Activated CD4-positive, alpha-beta T cell treated with anti-CD3 and anti-CD28 coated beads, Interleukin-2, amount 50 U/mL, for 4 hours (primary cell): ENCODE measurements at regions not wholly inside any gene's neighbourhood (a gene's known extent, or its start where the extent isn't known, plus 50 kb on each side); places are given as distances from the start of the nearest gene placed in this dataset.

Experiments used
- DNase-seq, 2 experiments: peaks; one replicate each; pipeline ENCODE4 v3.0.0-alpha.2; 2020

DNA sequence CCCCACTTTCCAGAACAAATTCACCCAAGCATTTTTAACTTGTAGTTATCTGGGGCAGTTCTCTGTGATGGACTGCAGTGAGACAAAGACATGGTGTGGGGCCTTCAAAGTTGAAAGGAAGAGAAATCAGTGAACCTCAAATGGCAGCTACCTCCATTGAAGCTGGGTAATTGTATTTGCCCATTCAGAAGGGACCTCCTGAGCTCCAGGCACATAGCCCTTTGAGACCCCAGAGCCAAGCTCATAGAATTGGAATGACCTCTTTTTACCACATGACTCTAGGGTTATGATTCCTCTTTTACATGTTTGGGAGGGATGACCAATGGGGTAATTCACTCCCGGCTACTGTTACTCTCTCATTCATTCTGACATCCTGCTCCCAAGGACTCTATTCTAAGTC lies 368.4 kb upstream of the ITGA1 start:
- no peak for DNase-seq

DNA sequence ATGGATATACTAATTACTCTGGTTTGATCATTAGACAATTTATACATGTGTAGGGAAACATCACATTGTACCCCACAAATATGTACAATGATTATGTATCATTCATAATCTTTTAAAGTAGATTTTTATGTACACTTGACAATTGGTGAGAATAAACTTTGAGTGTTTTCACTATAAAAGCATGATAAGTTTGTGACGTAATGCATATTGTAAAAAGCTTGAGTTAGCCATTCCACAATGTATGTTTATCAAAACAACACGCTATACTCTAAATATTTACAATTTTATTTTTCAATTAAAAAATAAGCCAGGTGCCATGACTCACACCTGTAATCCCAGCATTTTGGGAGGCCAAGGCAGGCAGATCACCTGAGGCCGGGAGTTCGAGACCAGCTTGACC lies 360.1 kb upstream of the ITGA1 start:
- no peak for DNase-seq

DNA sequence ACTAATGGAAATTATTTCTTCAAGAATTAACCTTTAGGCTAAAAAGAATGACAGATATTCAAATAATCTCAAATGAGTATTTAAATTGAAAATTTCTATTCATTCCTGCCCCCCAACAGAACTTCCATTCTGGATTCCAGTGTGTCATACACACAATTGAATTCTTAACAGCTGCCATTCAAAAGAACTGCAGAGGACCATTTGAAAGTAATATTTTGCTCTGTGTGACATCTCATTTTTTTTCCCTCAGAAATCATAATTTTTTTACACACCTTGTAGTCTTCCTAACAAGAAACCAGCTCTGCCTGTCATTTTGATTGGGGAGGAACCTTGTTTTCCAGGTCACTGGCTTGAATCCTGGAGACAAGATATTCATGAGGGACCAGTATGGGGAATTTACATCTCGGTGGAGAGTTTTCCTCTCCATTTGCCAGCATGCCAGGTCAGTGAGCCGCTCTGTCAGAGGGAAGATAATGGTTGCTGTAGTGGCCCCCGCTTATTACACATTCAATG lies 358.7 kb upstream of the ITGA1 start:
- DNase-seq = no peak

DNA sequence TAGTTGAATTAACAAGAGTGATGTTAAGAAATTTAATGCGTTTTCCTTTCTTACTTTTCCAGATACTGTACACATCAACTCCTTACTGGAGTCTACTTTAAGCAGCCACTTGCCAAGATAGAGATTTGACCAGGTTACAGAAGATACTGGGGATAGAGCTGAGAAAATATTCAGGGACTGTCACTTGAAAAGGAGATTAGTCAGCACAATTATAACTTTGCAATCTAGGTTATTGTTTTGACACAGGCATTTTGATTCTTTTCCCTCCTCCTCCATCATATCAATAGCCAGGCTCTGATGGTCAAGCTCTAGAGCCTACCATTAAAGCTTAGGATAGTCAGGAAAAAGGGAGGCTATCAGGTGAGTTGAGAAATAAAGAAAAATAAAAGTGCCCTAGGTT lies 345.9 kb upstream of the ITGA1 start:
- no peak for DNase-seq

DNA sequence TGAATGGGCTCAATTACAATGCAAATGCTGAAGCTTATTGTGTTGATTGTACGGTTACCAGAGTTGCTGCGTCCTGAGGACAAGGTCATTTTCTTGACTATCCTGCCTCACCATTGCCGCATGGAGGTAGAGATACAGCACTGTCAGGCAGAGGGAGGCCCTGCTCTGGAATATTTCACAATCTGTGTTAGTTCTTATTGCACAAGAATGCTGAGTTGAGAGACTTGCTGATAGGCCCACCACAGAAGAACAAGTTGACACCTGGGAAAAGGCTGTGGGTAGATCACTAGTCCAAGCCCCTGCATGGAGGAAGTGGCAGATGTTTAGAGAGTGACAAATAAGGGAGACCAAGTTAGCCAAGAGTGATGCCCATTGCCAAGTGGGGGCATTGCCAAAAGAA lies 344.5 kb upstream of the ITGA1 start:
- DNase-seq = no peak

DNA sequence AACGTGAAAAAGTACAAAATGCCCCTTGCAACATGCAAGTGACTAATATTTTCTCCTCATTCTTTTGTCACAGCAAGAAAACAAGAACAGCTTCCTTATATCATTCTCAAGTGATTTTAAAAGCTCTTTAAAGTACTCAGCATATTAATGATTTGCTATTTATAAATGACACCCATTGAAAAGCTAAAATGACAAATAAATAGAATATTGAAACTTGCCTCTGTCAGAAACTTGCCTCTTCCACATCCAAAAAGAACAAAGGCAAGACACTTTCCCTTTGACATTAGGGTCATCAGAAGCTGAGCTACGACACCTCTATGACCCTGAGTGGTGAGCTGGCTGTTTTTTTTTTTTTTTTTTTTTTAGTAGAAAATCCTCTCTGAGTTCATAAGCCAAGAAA lies 339.6 kb upstream of the ITGA1 start:
- no peak for DNase-seq

DNA sequence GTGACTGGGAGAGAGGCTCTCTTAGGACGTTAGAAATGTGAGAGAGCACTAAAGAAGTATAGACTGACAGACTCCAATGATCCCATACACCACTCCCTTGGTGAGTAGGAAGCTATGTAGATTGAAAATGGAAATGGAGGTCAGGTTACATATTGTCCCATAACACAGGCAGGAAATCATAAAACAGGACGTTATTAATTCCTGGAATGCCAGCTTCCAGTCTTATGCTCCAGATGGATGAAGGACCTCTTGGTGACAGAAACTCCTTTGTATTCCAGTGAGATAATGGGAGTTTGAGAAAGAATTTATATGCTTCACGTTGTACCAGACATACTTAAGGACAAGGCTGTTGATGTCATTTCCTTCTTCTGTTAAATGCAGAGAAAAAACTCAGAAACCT lies 338.2 kb upstream of the ITGA1 start:
- no peak for DNase-seq

DNA sequence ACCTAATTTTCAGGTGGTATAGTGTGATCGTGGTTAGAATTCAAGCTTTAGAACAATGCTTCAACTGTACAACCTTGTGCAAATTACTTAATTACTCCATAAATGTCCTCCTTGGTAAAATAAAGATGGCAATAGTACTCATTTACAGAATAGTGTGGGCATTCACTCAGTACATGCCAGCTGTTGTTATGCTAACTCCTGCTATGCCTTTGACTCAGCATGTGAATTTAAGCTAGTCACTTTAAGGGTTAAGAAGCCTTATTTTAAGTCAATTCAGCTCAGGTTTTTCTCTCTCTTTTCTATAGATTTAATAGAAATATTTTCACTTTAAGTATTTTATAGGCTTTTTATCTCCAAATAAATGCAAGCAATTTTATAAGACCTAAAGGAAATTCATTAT lies 335.6 kb upstream of the ITGA1 start:
- no peak for DNase-seq

DNA sequence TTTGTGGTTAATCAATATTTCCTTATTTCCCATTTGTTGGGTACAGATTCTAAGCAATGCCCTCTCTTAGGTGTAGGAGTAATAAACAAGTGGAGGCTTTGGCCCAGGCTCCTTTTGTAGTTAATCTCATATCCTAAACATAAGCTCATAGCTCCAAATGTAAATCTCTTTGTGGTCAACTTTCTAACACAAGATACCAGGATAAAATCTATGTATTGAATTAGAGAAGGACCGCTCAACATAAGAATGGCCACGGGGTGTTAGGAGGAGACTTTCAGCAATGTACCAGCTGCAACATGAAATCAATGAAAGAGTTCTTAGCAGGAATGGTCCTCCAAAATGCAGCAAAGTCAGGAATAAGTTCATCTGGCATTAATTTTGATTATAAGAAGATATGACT lies 334.5 kb upstream of the ITGA1 start:
- DNase-seq = no peak

DNA sequence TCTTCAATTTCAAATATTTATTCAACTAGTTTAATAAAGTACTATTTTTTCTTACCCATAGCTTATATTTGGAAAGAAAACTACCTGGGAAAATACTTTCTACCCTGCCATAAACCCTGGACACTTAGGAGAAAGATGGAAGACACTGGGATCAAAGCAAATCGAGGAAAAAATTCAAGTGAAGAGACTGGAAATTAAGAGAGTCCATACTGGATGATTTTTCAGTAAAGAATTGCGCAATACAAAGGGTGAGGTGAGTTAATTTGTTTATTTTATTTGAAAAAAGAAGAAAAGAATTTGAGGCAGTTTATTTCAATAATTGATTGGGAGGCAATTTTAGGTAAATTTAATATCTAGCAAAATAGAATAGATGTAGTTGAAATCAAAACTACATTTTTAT lies 331.8 kb upstream of the ITGA1 start:
- no peak for DNase-seq

DNA sequence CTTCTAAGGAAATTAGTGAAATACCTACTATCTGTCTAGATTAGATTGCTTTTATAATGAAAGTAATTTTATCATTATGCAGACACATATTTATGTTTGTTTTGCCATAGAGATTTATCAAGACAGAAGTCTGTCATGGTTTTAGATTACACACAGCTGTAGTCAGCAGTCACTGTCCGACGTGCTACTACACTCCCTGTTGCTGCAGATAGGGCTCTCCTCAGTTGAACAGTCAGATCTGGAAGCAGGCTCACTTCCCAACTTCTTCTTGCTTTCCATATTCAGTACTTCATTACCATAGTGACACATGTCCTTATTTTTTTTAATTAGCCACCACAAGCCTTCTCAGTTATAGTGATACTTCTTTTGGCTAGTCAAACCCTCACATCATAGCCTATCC lies 329.9 kb upstream of the ITGA1 start:
- DNase-seq = no peak

DNA sequence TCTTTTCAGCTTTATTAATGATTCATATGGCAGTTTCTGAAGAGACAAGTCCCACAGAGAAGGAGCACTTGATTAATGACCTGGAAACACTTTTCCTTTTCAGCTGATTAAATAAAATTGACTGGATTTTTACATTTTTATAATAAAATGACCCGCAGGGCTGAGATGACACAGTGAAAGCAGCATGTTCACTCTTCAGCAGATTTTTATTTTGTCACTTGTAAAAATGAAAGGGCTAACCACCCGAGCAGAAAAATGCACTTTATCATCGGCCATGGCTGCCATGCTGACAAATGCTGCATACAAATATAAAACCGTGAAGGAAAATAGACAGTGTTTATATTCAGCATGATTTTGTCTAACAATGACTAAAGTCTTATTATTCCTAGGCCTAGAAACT lies 321.6 kb upstream of the ITGA1 start:
- DNase-seq = no peak

DNA sequence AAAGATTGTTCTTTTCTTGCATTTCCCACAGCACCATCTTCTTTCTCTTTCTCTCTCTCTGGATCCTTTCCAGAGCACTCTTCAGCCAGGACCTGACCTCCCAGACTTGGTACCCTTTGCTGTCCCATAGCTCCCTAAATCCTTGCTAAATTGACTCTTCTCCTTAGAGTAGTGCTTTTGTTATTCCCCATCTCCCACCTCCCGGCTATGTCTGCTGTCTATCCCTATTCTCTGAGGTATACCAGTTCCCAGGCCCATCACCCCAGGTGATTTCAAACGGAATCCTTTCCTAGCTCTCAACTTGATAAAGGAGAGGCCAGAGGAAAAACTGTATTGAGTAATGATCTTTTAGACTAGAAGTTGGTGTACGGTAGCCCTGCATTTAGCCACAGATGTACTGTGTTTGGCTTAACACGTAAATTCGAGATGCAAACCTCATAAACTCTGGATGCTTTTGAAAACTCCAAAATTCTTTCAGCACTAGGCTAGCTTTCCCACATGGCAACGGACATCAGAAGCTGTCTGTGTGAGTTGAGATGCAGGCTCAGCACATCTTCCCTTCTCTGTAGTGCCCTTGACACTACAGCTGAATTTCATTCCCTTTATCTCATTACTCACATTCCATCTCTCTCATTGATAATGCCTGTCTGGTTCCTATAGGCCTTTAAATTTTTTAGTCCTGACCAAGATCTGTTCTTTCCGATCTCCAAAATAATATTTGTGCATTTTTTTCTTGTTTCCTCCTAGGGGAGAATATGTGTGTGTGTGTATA lies 320.8 kb upstream of the ITGA1 start:
- no peak for DNase-seq

DNA sequence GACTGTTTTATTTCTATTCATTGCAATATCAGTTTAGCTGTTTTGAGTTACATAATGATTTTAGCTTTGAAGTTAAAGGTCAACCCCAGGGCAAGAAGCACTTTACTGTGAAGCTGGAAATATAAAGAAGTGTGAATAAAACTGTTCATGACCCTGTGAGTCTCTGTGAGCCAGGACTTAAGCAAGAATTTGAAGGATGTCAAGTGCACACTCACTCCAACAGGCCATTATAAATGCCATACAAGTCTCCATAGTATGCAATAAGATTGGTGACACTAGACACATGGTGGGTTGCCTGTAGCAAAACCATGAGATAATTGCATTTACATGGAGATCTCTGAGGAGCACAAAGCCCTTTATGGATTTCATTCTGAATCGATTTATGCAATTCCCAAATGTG lies 318.7 kb upstream of the ITGA1 start:
- no peak for DNase-seq

DNA sequence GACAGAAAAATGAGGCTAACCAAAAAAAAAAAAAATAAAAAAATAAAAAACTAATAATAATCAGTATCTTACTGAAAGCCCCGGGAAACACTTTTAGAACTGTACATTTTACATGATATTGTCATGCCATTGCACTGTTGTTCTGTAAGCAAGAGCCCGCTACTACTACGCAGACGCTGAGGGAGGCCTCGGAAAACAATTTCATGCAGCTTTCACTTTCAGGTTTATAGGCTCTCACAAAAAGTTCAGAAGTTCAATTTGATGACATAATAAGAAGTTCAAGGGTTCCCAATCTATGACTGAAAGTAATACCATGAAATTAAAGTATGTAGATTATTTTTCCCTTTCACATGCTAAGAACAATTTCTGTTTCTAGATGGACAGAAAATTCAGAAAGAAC lies 318.3 kb upstream of the ITGA1 start:
- peak; percentile 0 to 6 for DNase-seq

DNA sequence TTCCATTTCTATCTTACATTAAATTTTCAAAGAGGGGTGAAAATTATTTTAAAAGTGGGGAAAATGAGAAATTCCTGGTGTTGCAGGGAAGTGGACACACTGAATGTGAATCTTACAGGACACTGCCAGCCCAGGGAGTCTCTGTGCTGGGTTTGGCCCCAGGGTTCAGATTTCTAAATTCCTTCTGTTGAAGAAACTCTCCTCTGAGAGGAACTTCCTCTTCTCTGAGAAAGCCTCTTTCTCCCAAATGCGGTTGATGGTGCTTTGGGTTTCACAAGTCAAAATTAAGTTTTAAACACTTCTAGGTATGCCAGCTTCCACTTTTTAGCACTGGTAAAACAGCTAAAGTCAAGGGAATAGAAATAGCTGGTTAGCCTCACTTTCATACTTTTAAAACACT lies 317.9 kb upstream of the ITGA1 start:
- DNase-seq = no peak

DNA sequence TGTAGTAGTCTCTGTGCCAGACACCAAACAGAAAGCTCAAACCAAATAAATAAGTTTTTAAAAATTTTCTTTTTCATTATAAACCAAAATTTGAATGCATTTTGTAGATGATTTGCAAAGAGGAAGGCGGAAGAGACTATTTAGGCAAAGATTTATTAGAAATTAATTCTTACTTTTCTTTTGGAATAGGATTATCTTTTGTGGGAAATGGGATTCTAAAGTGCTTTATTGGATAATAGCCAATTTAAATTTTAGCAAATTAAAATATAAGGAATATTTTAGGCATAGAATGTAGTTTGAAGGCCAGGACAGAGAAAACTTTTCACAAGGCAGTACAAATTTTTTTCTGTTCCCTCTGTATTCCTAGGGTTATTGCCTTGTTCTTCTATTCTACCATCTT lies 311.4 kb upstream of the ITGA1 start:
- no peak for DNase-seq

DNA sequence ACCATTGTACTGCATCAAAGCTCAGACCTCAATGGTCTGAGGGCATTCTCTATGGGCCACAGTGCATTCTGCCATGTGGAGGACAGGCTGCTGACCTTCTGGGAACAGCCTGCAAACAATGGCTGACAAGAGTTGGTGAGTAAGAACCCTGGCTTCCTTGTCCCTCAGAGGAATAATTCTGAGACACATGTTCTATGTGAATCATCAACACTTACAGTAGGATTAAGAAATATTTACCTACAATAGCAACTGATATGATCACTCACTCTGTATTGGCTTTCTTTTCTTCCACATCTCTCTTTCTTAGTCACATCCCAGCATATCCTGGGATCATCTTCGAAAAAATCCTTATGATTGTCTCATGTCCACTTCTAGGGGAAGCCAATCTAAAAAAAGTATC lies 306.5 kb upstream of the ITGA1 start:
- no peak for DNase-seq

DNA sequence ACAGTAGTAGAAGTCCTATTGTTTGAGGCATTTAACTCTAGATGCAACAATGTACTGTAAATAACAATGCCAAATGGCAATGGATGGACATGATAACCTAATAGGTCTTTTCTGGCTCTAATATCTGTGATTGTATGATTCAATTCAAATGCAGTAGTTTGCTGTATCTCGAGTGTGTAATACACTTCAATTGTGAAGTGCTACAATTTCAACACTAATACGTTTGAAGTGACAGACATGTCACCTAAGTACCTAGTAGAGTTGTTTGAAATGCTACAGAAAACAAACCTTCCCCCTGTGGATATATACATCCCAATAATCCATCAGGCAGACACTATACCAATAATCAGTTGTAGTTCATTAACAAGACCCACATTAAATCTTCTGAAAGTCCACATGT lies 305.9 kb upstream of the ITGA1 start:
- DNase-seq = no peak

DNA sequence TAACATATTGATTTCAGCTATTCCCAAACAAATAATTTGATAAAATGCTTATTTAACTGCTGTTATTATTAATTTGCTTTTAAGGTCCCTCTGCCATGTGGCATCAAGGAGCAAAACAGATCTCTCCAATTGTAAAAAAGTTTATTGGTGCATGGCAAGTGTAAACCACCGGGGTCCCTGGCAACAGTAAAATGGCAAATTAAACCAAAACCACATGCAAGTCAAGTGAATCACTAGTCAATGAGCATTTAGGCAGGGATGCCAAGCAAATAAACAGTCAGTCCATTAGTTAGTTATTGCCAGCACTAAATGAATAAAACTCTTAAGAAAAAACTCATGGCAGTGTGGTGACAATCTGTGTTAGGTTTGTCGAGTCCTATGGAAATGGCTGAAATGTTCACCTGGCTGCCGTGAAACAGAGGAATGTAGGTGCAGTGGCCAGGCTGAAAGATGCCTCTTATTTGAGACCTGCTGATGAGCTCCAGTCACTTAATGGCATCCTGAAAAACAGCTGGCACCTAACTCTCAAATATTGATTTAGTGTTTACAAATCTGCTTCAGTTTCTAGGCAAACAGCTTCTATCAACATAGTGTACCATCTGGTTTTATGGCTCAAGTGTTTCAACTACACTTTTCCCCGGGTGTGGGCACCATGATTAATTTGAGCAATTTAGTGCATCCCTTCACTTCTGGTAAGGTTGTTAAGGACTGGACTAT lies 296.5 kb upstream of the ITGA1 start:
- no peak for DNase-seq

DNA sequence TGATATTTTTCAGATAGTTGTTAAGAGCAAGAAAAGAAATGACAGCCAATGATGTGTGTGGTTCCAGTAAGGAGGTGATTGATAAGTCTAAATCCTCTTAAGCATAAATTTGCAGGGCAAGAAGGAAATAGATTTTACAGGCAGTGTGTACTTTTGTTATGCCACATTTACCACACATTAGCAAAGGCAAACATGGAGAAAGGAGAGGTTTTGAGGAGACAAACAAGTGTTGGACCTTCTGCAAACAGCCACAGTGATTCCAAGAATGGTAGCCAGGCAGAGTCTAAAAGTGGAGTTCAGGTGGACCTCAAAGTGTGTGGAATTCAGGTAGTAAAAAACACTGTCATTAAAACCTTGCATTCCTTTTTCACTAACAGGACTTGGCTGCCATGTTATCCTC lies 295.9 kb upstream of the ITGA1 start:
- no peak for DNase-seq

DNA sequence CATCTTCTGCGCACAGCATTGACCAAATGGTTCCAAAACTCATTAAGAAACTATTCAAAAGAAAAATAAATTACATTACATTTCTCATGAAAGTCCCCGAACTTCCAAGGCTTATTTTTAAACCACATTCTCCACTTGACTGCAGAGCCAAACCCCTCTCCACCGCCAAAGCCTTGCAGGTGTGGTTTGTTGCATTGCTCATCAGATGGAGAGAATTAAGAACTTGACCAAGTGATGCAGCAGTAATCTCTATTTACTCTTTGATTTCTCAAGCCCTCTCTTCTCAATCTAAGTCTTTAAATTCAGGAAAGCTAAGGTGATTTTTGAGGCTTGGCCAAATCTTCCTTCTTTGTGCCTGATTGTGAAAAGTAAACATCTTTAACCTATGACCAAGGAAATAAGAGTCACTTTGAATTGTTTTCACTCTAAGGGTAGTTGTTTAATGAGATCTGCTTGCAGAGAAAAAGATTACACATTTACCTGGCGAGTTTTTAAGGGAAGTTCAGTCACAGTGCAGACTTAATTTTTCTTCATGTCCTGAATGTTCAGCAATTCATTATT lies 290.5 kb upstream of the ITGA1 start:
- DNase-seq = no peak

DNA sequence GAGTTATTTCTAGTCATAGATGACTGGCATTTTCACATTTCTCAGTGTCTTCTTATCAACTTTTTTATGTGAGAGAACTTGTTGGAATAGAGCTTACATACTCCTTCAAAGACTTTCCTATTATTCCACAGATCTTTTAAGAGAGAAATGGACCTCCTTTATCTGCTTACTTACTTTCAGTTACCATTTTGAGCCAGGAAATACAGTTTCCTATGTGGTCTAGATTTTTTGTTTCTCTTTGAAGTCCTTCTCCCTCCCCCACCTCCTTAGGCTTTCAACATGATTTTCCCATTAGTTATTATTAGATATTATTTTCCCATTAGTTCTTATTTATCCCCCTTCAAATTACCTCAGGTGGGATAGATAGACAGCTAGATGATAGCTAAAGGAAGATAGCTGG lies 289.1 kb upstream of the ITGA1 start:
- DNase-seq = no peak

DNA sequence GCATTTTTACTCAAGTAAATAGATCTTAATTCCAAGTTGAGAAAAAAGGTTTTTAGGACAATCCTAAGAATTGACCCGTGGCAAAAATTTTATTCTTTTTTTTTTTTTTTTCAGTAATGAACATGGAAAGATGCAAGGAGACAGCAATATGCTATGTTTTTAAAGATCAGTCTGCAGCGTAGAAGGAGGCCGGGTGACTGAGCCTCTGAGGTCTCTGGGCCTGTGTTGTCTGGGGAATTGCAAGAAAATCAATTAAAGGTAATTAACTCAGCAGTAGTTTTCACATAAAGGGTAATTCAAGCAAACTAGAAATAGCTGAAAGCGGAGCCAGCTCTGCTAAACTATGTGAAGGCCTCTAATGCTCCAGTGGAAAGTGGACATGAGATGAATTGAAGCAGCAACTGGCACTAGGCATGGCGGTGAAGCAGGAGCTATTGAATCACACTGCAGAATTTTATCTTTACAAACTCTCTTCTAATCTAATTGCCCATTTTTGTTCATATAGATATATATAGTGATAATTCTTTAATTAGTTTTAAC lies 285.2 kb upstream of the ITGA1 start:
- DNase-seq = no peak
